DND-41 (cell line): ENCODE measurements at regions not wholly inside any gene's neighbourhood (a gene's known extent, or its start where the extent isn't known, plus 50 kb on each side); places are given as distances from the start of the nearest gene placed in this dataset.

Experiments used
- ATAC-seq: fragments of 200-7000 bp; cut with Tn5 transposase; 3 replicates; pipeline ENCODE4 v1.9.1; 2021; ENCODE audit warnings: low read depth; ENCODE audit not compliant: insufficient read depth
- DNase-seq: peaks from one replicate; pipeline ENCODE4 v3.0.0-alpha.2; 2020
- H2AFZ ChIP-seq: 2 replicates; pipeline ENCODE4 v1.6.0; 2012; ENCODE audit warnings: low read depth, low read length
- H3K27ac ChIP-seq: 2 replicates; pipeline ENCODE4 v1.5.1; 2012; ENCODE audit warnings: low read length, inconsistent platforms
- H3K27me3 ChIP-seq: fragments of 200-600 bp; sonication (generic); 2 replicates; pipeline ENCODE4 v1.6.0; 2012; ENCODE audit warnings: low read length, mild to moderate bottlenecking, inconsistent platforms; ENCODE audit not compliant: insufficient read depth, poor library complexity
- H3K36me3 ChIP-seq: 2 replicates; pipeline ENCODE4 v1.5.1; 2012; ENCODE audit warnings: low read length, inconsistent platforms; ENCODE audit not compliant: insufficient read depth
- H3K4me1 ChIP-seq: 2 replicates; pipeline ENCODE4 v1.5.1; 2012; ENCODE audit warnings: mild to moderate bottlenecking, low read length; ENCODE audit not compliant: insufficient read depth
- H3K4me2 ChIP-seq: 2 replicates; pipeline ENCODE4 v1.6.0; 2012; ENCODE audit warnings: mild to moderate bottlenecking, moderate library complexity, low read length, inconsistent platforms; ENCODE audit not compliant: insufficient read depth
- H3K4me3 ChIP-seq, 2 experiments: fragments of 200-600 bp in 1 of 2; shearing (Covaris generic) in 1 of 2; 2 replicates each; pipeline ENCODE4 v1.5.1; 2012 to 2016; ENCODE audit warnings: inconsistent platforms in 2 of 2, low read length in 2 of 2, mild to moderate bottlenecking in 2 of 2, low read depth in 1 of 2, moderate library complexity in 1 of 2
- H3K79me2 ChIP-seq: 2 replicates; pipeline ENCODE4 v1.6.0; 2012; ENCODE audit warnings: low read length, inconsistent platforms; ENCODE audit not compliant: insufficient read depth
- H3K9ac ChIP-seq: 2 replicates; pipeline ENCODE4 v1.6.0; 2012; ENCODE audit warnings: low read depth, mild to moderate bottlenecking, inconsistent platforms, low read length, moderate library complexity
- H3K9me3 ChIP-seq: 2 replicates; pipeline ENCODE4 v1.5.1; 2012; ENCODE audit warnings: low read length, moderate library complexity, mild to moderate bottlenecking, inconsistent platforms; ENCODE audit not compliant: insufficient read depth, severe bottlenecking
- H4K20me1 ChIP-seq: 2 replicates; pipeline ENCODE4 v1.6.0; 2012; ENCODE audit warnings: low read length; ENCODE audit not compliant: insufficient read depth
- CTCF ChIP-seq: IDR thresholded peaks from 2 replicates; pipeline ENCODE4 v1.5.1; 2012; ENCODE audit warnings: borderline replicate concordance, low read length, moderate library complexity, mild to moderate bottlenecking; ENCODE audit not compliant: poor library complexity, severe bottlenecking; ENCODE audit errors: extremely low read depth
- EZH2 ChIP-seq: IDR thresholded peaks from 3 replicates; pipeline ENCODE4 v1.6.1; 2012; ENCODE audit warnings: borderline replicate concordance, low read depth, mild to moderate bottlenecking, moderate library complexity, low read length, inconsistent platforms; ENCODE audit not compliant: severe bottlenecking

- TF ChIP-seq CTCF (no peak), EZH2 (no peak)
- no peaks in the 10 kb centered on the region for H3K36me3 ChIP-seq
Observed at GRCh38 chr19:5254543-5254942, 86.1 kb downstream of the PTPRS start.

GRCh38 chr19:5253406-5254110 lies 87.1 kb downstream of the PTPRS start:
- TF ChIP-seq EZH2 = no peak
- TF ChIP-seq CTCF = no peak
- Histone ChIP-seq H4K20me1 (no peaks in the 10 kb centered on the region), H3K4me3 (no peak overlapping the region), H3K9me3 (peaks cover 18% of the 10 kb centered on the region), H3K27ac (no peak overlapping the region), H3K79me2 (no peaks in the 10 kb centered on the region), H3K9ac (no peak overlapping the region), H3K4me1 (no peaks in the 10 kb centered on the region), H3K4me2 (no peak overlapping the region), H2AFZ (no peak overlapping the region), H3K27me3 (no peaks in the 10 kb centered on the region), H3K36me3 (no peaks in the 10 kb centered on the region)
- ATAC-seq (no peak), DNase-seq (no peak)

More at GRCh38 chr19:5254543-5254942, 86.1 kb downstream of the PTPRS start:
- no peak overlapping the region for H3K4me3 ChIP-seq
- no peak for ATAC-seq
- no peak overlapping the region for H3K4me2 ChIP-seq
- no peak overlapping the region for H2AFZ ChIP-seq
- H3K4me1 ChIP-seq = no peaks in the 10 kb centered on the region
- H3K9ac ChIP-seq = no peak overlapping the region
- peaks cover 18% of the 10 kb centered on the region for H3K9me3 ChIP-seq
- no peaks in the 10 kb centered on the region for H3K79me2 ChIP-seq
- H4K20me1 ChIP-seq = no peaks in the 10 kb centered on the region
- no peak for DNase-seq
- no peaks in the 10 kb centered on the region for H3K27me3 ChIP-seq
- H3K27ac ChIP-seq = no peak overlapping the region

GRCh38 chr19:5251096-5252065 lies 89.2 kb downstream of the PTPRS start:
- H3K27me3 ChIP-seq = no peaks in the 10 kb centered on the region
- H3K4me1 ChIP-seq = no peaks in the 10 kb centered on the region
- TF ChIP-seq CTCF = no peak
- no peak for TF ChIP-seq EZH2
- H3K36me3 ChIP-seq = no peaks in the 10 kb centered on the region
- peaks cover 13% of the 10 kb centered on the region for H3K9me3 ChIP-seq
- no peak overlapping the region for H3K9ac ChIP-seq
- DNase-seq (no peak), ATAC-seq (no peak)
- no peaks in the 10 kb centered on the region for H4K20me1 ChIP-seq
- no peak overlapping the region for H3K27ac ChIP-seq
- no peaks in the 10 kb centered on the region for H3K79me2 ChIP-seq
- no peak overlapping the region for H2AFZ ChIP-seq
- H3K4me3 ChIP-seq = no peak overlapping the region
- H3K4me2 ChIP-seq = no peak overlapping the region
